ENCODE measurements at regions not wholly inside any gene's neighbourhood (a gene's known extent, or its start where the extent isn't known, plus 50 kb on each side); places are given as distances from the start of the nearest gene placed in this dataset.

GRCh38 chr12:93133361-93133760, 204.3 kb upstream of the EEA1 start:
- no peak for DNase-seq
- no peak overlapping the region for H3K4me2 ChIP-seq (ENCODE audit: low read length)
- TF ChIP-seq EZH2 (IDR thresholded peaks at IDR 0.05; ENCODE audit: low read length, unreplicated experiment) (no peak), CTCF (conservative IDR thresholded peaks at IDR 0.05; ENCODE audit: low read depth, low read length) (no peak), EZH2phosphoT487 (IDR thresholded peaks at IDR 0.05; ENCODE audit: borderline replicate concordance, low read length) (no peak)
- intact Hi-C loops (cut with micrococcal nuclease): loop anchor here (10.0 kb wide), 1 partner anchor 349 kb away; no protein-coding TSS in a partner anchor
- CTCF ChIA-PET: no interaction called here
- no TSS peak for BruUV-seq (replicated peaks)
- no peaks in the 10 kb centered on the region for H3K9me2 ChIP-seq (replicated peaks; ENCODE audit: low read length)
- no peaks in the 10 kb centered on the region for H3K27me3 ChIP-seq (ENCODE audit: low read length)
- H2AFZ ChIP-seq (ENCODE audit: low read length): no peak overlapping the region
- peaks cover 41% of the 10 kb centered on the region for H3K4me1 ChIP-seq (ENCODE audit: insufficient read depth, low read length)
- no peak overlapping the region for H3K9ac ChIP-seq (ENCODE audit: low read length)
- H3K27ac ChIP-seq (ENCODE audit: low read length): no peak overlapping the region
- H3K36me3 ChIP-seq (ENCODE audit: low read depth, low read length): no peaks in the 10 kb centered on the region
- no peaks in the 10 kb centered on the region for H3K9me3 ChIP-seq (ENCODE audit: low read length)
- POLR2A ChIA-PET (ENCODE audit: unreplicated experiment): no interaction called here
- H3K79me2 ChIP-seq (ENCODE audit: low read length): no peaks in the 10 kb centered on the region
- no peaks in the 10 kb centered on the region for H4K20me1 ChIP-seq (ENCODE audit: low read length)
- H3F3A ChIP-seq (ENCODE audit: low read length, unreplicated experiment): no peaks in the 10 kb centered on the region
- H3K4me3 ChIP-seq (ENCODE audit: low read length): no peak overlapping the region
- no peak for ATAC-seq

GRCh38 chr12:93134175-93134890, 205.2 kb upstream of the EEA1 start:
- no peaks in the 10 kb centered on the region for H3F3A ChIP-seq (ENCODE audit: low read length, unreplicated experiment)
- no peaks in the 10 kb centered on the region for H4K20me1 ChIP-seq (ENCODE audit: low read length)
- no peaks in the 10 kb centered on the region for H3K36me3 ChIP-seq (ENCODE audit: low read depth, low read length)
- ATAC-seq (no peak), DNase-seq (no peak)
- no TSS peak for BruUV-seq (replicated peaks)
- intact Hi-C loops (cut with micrococcal nuclease): loop anchor here (2.0 to 10.0 kb wide), 3 partner anchors 32 to 350 kb away; no protein-coding TSS in a partner anchor
- H3K27ac ChIP-seq (ENCODE audit: low read length): peak overlapping the region; percentile 77
- H3K9me3 ChIP-seq (ENCODE audit: low read length): no peaks in the 10 kb centered on the region
- no peaks in the 10 kb centered on the region for H3K27me3 ChIP-seq (ENCODE audit: low read length)
- POLR2A ChIA-PET (ENCODE audit: unreplicated experiment): interaction anchor here (0.6 kb wide), 1 partner anchor 328 kb away, joined by 4 read pairs; no protein-coding TSS in a partner anchor
- H3K4me1 ChIP-seq (ENCODE audit: insufficient read depth, low read length): peaks cover 51% of the 10 kb centered on the region
- CTCF ChIA-PET: interaction anchor here (1.1 kb wide), 1 partner anchor 246 kb away, joined by 3 read pairs; no protein-coding TSS in a partner anchor
- H3K9me2 ChIP-seq (replicated peaks; ENCODE audit: low read length): no peaks in the 10 kb centered on the region
- TF ChIP-seq EZH2phosphoT487 (IDR thresholded peaks at IDR 0.05; ENCODE audit: borderline replicate concordance, low read length): no peak
- TF ChIP-seq CTCF (conservative IDR thresholded peaks at IDR 0.05; ENCODE audit: low read depth, low read length): no peak
- TF ChIP-seq EZH2 (IDR thresholded peaks at IDR 0.05; ENCODE audit: low read length, unreplicated experiment): no peak
- H2AFZ ChIP-seq (ENCODE audit: low read length): 0 out of 2 replicates have a peak overlapping the region, but pooled peaks have one; percentile 18
- no peak overlapping the region; the same call in 1 of the 2 replicates for H3K4me3 ChIP-seq (ENCODE audit: low read length)
- H3K79me2 ChIP-seq (ENCODE audit: low read length): no peaks in the 10 kb centered on the region
- peak overlapping the region; percentile 80 for H3K4me2 ChIP-seq (ENCODE audit: low read length)
- peak overlapping the region; percentile 30; the same call in 1 of the 2 replicates for H3K9ac ChIP-seq (ENCODE audit: low read length)

DNA sequence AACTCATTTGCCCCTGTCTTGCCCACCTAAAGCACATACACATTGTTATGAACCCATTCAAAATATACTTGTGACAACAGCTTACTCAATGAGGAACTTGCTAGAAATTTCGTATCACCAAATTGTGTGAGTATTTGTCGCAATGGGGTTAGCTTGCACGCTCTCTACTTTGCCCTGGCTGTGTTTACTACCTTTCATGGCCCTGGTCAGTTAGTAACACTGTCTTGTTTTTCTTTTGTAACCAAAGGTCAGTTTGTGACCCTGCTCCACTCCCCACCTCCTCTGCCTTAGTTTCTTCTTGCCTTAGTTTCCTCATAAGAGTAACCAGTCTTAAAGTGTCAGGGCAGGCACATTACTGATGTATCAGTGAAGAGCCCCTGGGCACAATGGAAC, 205.8 kb upstream of the EEA1 start:
- Histone ChIP-seq H3K27me3 (ENCODE audit: low read length) (no peaks in the 10 kb centered on the region), H3K4me1 (ENCODE audit: insufficient read depth, low read length) (peaks cover 53% of the 10 kb centered on the region), H3F3A (ENCODE audit: low read length, unreplicated experiment) (no peaks in the 10 kb centered on the region), H3K9me2 (replicated peaks; ENCODE audit: low read length) (no peaks in the 10 kb centered on the region), H2AFZ (ENCODE audit: low read length) (0 out of 2 replicates have a peak overlapping the region, but pooled peaks have one; percentile 18), H3K27ac (ENCODE audit: low read length) (peak overlapping the region; percentile 77), H3K4me2 (ENCODE audit: low read length) (peak overlapping the region; percentile 80), H3K4me3 (ENCODE audit: low read length) (peak overlapping the region; percentile 38; the same call in 1 of the 2 replicates), H4K20me1 (ENCODE audit: low read length) (no peaks in the 10 kb centered on the region), H3K9ac (ENCODE audit: low read length) (peak overlapping the region; percentile 30; the same call in 1 of the 2 replicates), H3K36me3 (ENCODE audit: low read depth, low read length) (no peaks in the 10 kb centered on the region), H3K79me2 (ENCODE audit: low read length) (no peaks in the 10 kb centered on the region), H3K9me3 (ENCODE audit: low read length) (no peaks in the 10 kb centered on the region)
- intact Hi-C loops (cut with micrococcal nuclease): loop anchor here (1.0 to 10.0 kb wide), 8 partner anchors 32 to 350 kb away; partner anchors contain the start of gene NUDT4
- ATAC-seq (no peak; the same call in 1 of the 2 replicates), DNase-seq (no peak)
- ChIA-PET POLR2A (ENCODE audit: unreplicated experiment) (no interaction called here), CTCF (interaction anchor here (0.5 to 1.1 kb wide), 2 partner anchors 246 to 349 kb away, joined by 3 read pairs; no protein-coding TSS in a partner anchor)
- TSS peak; percentile 86 for BruUV-seq (replicated peaks)
- TF ChIP-seq EZH2phosphoT487 (IDR thresholded peaks at IDR 0.05; ENCODE audit: borderline replicate concordance, low read length) (no peak), CTCF (conservative IDR thresholded peaks at IDR 0.05; ENCODE audit: low read depth, low read length) (no peak), EZH2 (IDR thresholded peaks at IDR 0.05; ENCODE audit: low read length, unreplicated experiment) (no peak)

Measured in PC-3 (cell line).